ENCODE measurements at regions not wholly inside any gene's neighbourhood (a gene's known extent, or its start where the extent isn't known, plus 50 kb on each side); places are given as distances from the start of the nearest gene placed in this dataset.
A peak's percentile ranks its signal among the peaks of the same experiment; 100 is the strongest.
"Not testable (repeated sequence)": the region's sequence is repeated elsewhere in the genome, so short reads cannot be mapped to it uniquely, and the experiment has no call there.

- Histone ChIP-seq H2AFZ (ENCODE audit: low read length) (no peak overlapping the region), H3K27me3 (ENCODE audit: insufficient read depth, low read length) (no peaks in the 10 kb centered on the region), H3K4me2 (ENCODE audit: insufficient read depth, low read length) (no peak overlapping the region), H3K4me1 (ENCODE audit: insufficient read depth, low read length) (no peaks in the 10 kb centered on the region), H4K20me1 (ENCODE audit: insufficient read depth, low read length) (peaks cover 4% of the 10 kb centered on the region), H3K4me3 (ENCODE audit: insufficient read depth, low read length) (no peak overlapping the region), H3K79me2 (ENCODE audit: insufficient read depth, low read length) (peaks cover 25% of the 10 kb centered on the region), H3K9me3 (ENCODE audit: low read depth, low read length) (no peaks in the 10 kb centered on the region), H3K36me3 (ENCODE audit: insufficient read depth, low read length) (no peaks in the 10 kb centered on the region), H3K27ac (ENCODE audit: low read depth, low read length) (no peak overlapping the region)
- TF ChIP-seq CTCF (IDR thresholded peaks at IDR 0.05; ENCODE audit: extremely low read depth, low read depth, low read length), result no peak
- peak; percentile 23 for DNase-seq (ENCODE audit: insufficient read length, low spot score, missing footprints)
Observed at GRCh38 chr17:63224644-63225043, 221.5 kb downstream of the CYB561 start.

- H3K4me2 ChIP-seq (ENCODE audit: insufficient read depth, low read length); H3K36me3 ChIP-seq (ENCODE audit: insufficient read depth, low read length); H2AFZ ChIP-seq (ENCODE audit: low read length); H3K27me3 ChIP-seq (ENCODE audit: insufficient read depth, low read length); H3K4me3 ChIP-seq (ENCODE audit: insufficient read depth, low read length); H4K20me1 ChIP-seq (ENCODE audit: insufficient read depth, low read length); DNase-seq (ENCODE audit: insufficient read length, low spot score, missing footprints); H3K27ac ChIP-seq (ENCODE audit: low read depth, low read length); H3K9me3 ChIP-seq (ENCODE audit: low read depth, low read length); H3K4me1 ChIP-seq (ENCODE audit: insufficient read depth, low read length): not testable (repeated sequence)
- H3K79me2 ChIP-seq (ENCODE audit: insufficient read depth, low read length), result peaks cover 37% of the 10 kb centered on the region
Observed at GRCh38 chr17:63226720-63227119, 219.4 kb downstream of the CYB561 start.

GRCh38 chr17:63231015-63231620, 215.0 kb downstream of the CYB561 start:
- not testable (repeated sequence) for H3K4me2 ChIP-seq (ENCODE audit: insufficient read depth, low read length); DNase-seq (ENCODE audit: insufficient read length, low spot score, missing footprints); H3K4me1 ChIP-seq (ENCODE audit: insufficient read depth, low read length); H2AFZ ChIP-seq (ENCODE audit: low read length); H3K36me3 ChIP-seq (ENCODE audit: insufficient read depth, low read length); H3K27me3 ChIP-seq (ENCODE audit: insufficient read depth, low read length); H3K9me3 ChIP-seq (ENCODE audit: low read depth, low read length); H3K27ac ChIP-seq (ENCODE audit: low read depth, low read length); H3K4me3 ChIP-seq (ENCODE audit: insufficient read depth, low read length)
- H4K20me1 ChIP-seq (ENCODE audit: insufficient read depth, low read length), result peaks cover 10% of the 10 kb centered on the region
- peaks cover 60% of the 10 kb centered on the region for H3K79me2 ChIP-seq (ENCODE audit: insufficient read depth, low read length)

GRCh38 chr17:63232565-63233310, 213.4 kb downstream of the CYB561 start:
- TF ChIP-seq CTCF (IDR thresholded peaks at IDR 0.05; ENCODE audit: extremely low read depth, low read depth, low read length), result no peak

GRCh38 chr17:63240106-63240505, 206.0 kb downstream of the CYB561 start:
- Histone ChIP-seq H3K4me1 (ENCODE audit: insufficient read depth, low read length) (no peaks in the 10 kb centered on the region), H3K9me3 (ENCODE audit: low read depth, low read length) (peaks cover 3% of the 10 kb centered on the region), H3K36me3 (ENCODE audit: insufficient read depth, low read length) (no peaks in the 10 kb centered on the region), H4K20me1 (ENCODE audit: insufficient read depth, low read length) (no peaks in the 10 kb centered on the region), H3K27me3 (ENCODE audit: insufficient read depth, low read length) (no peaks in the 10 kb centered on the region), H3K4me3 (ENCODE audit: insufficient read depth, low read length) (no peak overlapping the region), H3K79me2 (ENCODE audit: insufficient read depth, low read length) (peaks cover 4% of the 10 kb centered on the region), H3K27ac (ENCODE audit: low read depth, low read length) (no peak overlapping the region), H2AFZ (ENCODE audit: low read length) (no peak overlapping the region), H3K4me2 (ENCODE audit: insufficient read depth, low read length) (no peak overlapping the region)
- no peak for DNase-seq (ENCODE audit: insufficient read length, low spot score, missing footprints)
- no peak for TF ChIP-seq CTCF (IDR thresholded peaks at IDR 0.05; ENCODE audit: extremely low read depth, low read depth, low read length)

More at GRCh38 chr17:63232565-63233310, 213.4 kb downstream of the CYB561 start:
- H3K4me2 ChIP-seq (ENCODE audit: insufficient read depth, low read length), result no peak overlapping the region
- no peaks in the 10 kb centered on the region for H3K27me3 ChIP-seq (ENCODE audit: insufficient read depth, low read length)
- H3K36me3 ChIP-seq (ENCODE audit: insufficient read depth, low read length), result peaks cover 3% of the 10 kb centered on the region
- no peak overlapping the region for H2AFZ ChIP-seq (ENCODE audit: low read length)
- peaks cover 55% of the 10 kb centered on the region for H3K79me2 ChIP-seq (ENCODE audit: insufficient read depth, low read length)
- H3K27ac ChIP-seq (ENCODE audit: low read depth, low read length), result no peak overlapping the region
- DNase-seq (ENCODE audit: insufficient read length, low spot score, missing footprints), result no peak
- H3K4me1 ChIP-seq (ENCODE audit: insufficient read depth, low read length), result no peaks in the 10 kb centered on the region
- no peak overlapping the region for H3K4me3 ChIP-seq (ENCODE audit: insufficient read depth, low read length)
- no peaks in the 10 kb centered on the region for H3K9me3 ChIP-seq (ENCODE audit: low read depth, low read length)
- H4K20me1 ChIP-seq (ENCODE audit: insufficient read depth, low read length), result peaks cover 10% of the 10 kb centered on the region
